ENCODE measurements at regions not wholly inside any gene's neighbourhood (a gene's known extent, or its start where the extent isn't known, plus 50 kb on each side); places are given as distances from the start of the nearest gene placed in this dataset.

DNA sequence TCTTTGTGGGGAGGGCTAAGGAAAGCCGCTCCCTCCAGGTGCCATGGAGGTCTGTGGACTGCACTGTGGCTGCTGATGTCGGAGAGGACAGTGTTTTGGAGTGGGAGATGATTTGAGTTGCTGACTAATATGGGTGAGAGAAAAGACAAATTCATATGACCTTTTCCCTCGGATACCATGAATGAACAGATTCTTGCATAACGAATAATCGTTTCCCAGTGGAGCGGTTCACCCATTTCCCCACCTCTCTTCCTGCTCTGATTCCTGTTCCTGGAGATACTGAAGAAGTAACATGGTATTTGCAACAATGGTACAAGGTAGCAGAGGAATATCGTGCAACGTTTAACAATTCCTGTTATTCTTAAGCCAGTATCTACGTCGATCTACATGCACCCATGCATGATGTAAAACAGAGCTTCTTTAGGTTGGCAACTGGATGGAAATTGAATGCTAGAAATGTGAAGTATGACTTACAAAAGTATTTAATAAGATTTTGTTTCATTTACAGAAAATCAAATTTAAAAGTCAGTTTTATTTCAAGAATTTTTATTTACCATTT is 227.1 kb downstream of the TOMM20 start (continued):
- TF ChIP-seq, protein P1, sequence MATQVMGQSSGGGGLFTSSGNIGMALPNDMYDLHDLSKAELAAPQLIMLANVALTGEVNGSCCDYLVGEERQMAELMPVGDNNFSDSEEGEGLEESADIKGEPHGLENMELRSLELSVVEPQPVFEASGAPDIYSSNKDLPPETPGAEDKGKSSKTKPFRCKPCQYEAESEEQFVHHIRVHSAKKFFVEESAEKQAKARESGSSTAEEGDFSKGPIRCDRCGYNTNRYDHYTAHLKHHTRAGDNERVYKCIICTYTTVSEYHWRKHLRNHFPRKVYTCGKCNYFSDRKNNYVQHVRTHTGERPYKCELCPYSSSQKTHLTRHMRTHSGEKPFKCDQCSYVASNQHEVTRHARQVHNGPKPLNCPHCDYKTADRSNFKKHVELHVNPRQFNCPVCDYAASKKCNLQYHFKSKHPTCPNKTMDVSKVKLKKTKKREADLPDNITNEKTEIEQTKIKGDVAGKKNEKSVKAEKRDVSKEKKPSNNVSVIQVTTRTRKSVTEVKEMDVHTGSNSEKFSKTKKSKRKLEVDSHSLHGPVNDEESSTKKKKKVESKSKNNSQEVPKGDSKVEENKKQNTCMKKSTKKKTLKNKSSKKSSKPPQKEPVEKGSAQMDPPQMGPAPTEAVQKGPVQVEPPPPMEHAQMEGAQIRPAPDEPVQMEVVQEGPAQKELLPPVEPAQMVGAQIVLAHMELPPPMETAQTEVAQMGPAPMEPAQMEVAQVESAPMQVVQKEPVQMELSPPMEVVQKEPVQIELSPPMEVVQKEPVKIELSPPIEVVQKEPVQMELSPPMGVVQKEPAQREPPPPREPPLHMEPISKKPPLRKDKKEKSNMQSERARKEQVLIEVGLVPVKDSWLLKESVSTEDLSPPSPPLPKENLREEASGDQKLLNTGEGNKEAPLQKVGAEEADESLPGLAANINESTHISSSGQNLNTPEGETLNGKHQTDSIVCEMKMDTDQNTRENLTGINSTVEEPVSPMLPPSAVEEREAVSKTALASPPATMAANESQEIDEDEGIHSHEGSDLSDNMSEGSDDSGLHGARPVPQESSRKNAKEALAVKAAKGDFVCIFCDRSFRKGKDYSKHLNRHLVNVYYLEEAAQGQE (IDR thresholded peaks at IDR 0.05; ENCODE audit: low read depth), result no peak
- no peak for TF ChIP-seq SRF (IDR thresholded peaks at IDR 0.05; ENCODE audit: low read depth)
- no peak for TF ChIP-seq RAD21 (IDR thresholded peaks at IDR 0.05; ENCODE audit: low read depth)

DNA sequence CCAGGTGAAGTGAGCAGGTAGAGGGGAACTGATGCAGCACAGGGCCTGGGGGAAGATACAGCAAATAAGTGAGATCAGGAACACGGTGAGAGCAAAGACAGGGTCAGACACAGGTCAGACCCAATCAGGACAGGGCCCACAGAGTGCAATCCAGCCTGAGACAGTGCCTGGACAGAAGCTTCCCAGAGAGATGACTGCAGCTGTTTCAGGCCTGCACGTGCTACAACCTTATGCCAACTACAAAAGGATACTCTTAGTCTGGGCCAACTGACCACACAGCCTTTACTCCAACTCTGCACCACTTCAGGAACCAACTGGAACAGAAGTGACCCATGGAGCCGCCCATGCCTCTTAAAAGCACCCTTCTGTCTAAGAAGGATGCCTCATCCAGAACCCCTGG is 228.0 kb downstream of the TOMM20 start:
- Histone ChIP-seq H3K9me2 (ENCODE audit: insufficient read depth) (no peaks in the 10 kb centered on the region), H3K27ac (ENCODE audit: low read depth, low read length) (no peak overlapping the region), H3K4me2 (ENCODE audit: low read length) (no peak overlapping the region), H3K79me2 (ENCODE audit: insufficient read depth, low read length) (no peaks in the 10 kb centered on the region), H3K4me1 (ENCODE audit: control insufficient read depth in 1 of 2, insufficient read depth in 2 of 2, low read length in 2 of 2) (peaks cover 0 to 6% of the 10 kb centered on the region in 2 experiments; a peak in 2 of 4 replicates), H4K20me1 (ENCODE audit: insufficient read depth) (no peaks in the 10 kb centered on the region), H3K4me3 (replicated peaks in 1 of 2; ENCODE audit: low read depth in 1 of 2, low read length in 2 of 2) (no peak overlapping the region), H3K9me3 (ENCODE audit: control insufficient read depth in 1 of 2, insufficient read depth in 1 of 2, low read depth in 1 of 2, low read length in 2 of 2) (no peaks in the 10 kb centered on the region), H3K9ac (ENCODE audit: low read length) (no peak overlapping the region), H3K27me3 (ENCODE audit: insufficient read depth, low read length) (no peaks in the 10 kb centered on the region), H3K36me3 (ENCODE audit: control insufficient read depth in 1 of 2, insufficient read depth in 2 of 2, low read length in 2 of 2) (no peaks in the 10 kb centered on the region), H2AFZ (ENCODE audit: low read depth, low read length, poor library complexity, severe bottlenecking) (no peak overlapping the region)
- BruUV-seq (replicated peaks), result no TSS peak
- RAD21 ChIA-PET (ENCODE audit: low non-redundant PET in 1 of 2, low total read pairs in 2 of 2, uncharacterized antibody in 2 of 2, unreplicated experiment in 2 of 2), result no interaction called here
- intact Hi-C loops (cut with micrococcal nuclease), result no loop called here
- POLR2A ChIA-PET, result no interaction called here
- ATAC-seq, result no peak
- CTCF ChIA-PET, result no interaction called here
- DNase-seq (ENCODE audit: low read depth, low spot score), result no peak
- no peak for TF ChIP-seq ELF1 (IDR thresholded peaks at IDR 0.05; ENCODE audit: borderline replicate concordance, low read depth)
- TF ChIP-seq POLR2AphosphoS5 (IDR thresholded peaks at IDR 0.05; ENCODE audit: low read depth, low read length), result no peak
- TF ChIP-seq, protein P2, sequence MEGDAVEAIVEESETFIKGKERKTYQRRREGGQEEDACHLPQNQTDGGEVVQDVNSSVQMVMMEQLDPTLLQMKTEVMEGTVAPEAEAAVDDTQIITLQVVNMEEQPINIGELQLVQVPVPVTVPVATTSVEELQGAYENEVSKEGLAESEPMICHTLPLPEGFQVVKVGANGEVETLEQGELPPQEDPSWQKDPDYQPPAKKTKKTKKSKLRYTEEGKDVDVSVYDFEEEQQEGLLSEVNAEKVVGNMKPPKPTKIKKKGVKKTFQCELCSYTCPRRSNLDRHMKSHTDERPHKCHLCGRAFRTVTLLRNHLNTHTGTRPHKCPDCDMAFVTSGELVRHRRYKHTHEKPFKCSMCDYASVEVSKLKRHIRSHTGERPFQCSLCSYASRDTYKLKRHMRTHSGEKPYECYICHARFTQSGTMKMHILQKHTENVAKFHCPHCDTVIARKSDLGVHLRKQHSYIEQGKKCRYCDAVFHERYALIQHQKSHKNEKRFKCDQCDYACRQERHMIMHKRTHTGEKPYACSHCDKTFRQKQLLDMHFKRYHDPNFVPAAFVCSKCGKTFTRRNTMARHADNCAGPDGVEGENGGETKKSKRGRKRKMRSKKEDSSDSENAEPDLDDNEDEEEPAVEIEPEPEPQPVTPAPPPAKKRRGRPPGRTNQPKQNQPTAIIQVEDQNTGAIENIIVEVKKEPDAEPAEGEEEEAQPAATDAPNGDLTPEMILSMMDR (IDR thresholded peaks at IDR 0.05 in 2 of 3, conservative IDR thresholded peaks at IDR 0.05 in 1 of 3; ENCODE audit: borderline replicate concordance in 1 of 3, insufficient read depth in 1 of 3, low read depth in 2 of 3, low read length in 2 of 3), result no peak
- TF ChIP-seq CBX3 (IDR thresholded peaks at IDR 0.05; ENCODE audit: low read depth), result no peak
- no peak for TF ChIP-seq TCF7L2 (IDR thresholded peaks at IDR 0.05; ENCODE audit: borderline replicate concordance, extremely low read depth, insufficient read depth, insufficient read length)
- TF ChIP-seq, protein P3, sequence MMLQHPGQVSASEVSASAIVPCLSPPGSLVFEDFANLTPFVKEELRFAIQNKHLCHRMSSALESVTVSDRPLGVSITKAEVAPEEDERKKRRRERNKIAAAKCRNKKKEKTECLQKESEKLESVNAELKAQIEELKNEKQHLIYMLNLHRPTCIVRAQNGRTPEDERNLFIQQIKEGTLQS (IDR thresholded peaks at IDR 0.05), result no peak
- no peak for TF ChIP-seq FOSL1 (IDR thresholded peaks at IDR 0.05; ENCODE audit: low read depth)
- TF ChIP-seq EGR1 (IDR thresholded peaks at IDR 0.05; ENCODE audit: low read depth), result no peak
- TF ChIP-seq EZH2phosphoT487 (IDR thresholded peaks at IDR 0.05; ENCODE audit: borderline replicate concordance), result no peak
- TF ChIP-seq SIN3A (IDR thresholded peaks at IDR 0.05; ENCODE audit: low read depth), result no peak
- TF ChIP-seq, protein P4, sequence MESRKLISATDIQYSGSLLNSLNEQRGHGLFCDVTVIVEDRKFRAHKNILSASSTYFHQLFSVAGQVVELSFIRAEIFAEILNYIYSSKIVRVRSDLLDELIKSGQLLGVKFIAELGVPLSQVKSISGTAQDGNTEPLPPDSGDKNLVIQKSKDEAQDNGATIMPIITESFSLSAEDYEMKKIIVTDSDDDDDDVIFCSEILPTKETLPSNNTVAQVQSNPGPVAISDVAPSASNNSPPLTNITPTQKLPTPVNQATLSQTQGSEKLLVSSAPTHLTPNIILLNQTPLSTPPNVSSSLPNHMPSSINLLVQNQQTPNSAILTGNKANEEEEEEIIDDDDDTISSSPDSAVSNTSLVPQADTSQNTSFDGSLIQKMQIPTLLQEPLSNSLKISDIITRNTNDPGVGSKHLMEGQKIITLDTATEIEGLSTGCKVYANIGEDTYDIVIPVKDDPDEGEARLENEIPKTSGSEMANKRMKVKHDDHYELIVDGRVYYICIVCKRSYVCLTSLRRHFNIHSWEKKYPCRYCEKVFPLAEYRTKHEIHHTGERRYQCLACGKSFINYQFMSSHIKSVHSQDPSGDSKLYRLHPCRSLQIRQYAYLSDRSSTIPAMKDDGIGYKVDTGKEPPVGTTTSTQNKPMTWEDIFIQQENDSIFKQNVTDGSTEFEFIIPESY (IDR thresholded peaks at IDR 0.05; ENCODE audit: extremely low read depth, insufficient replicate concordance, low read length), result no peak
- TF ChIP-seq JUND (IDR thresholded peaks at IDR 0.05), result no peak
